ENCODE measurements at regions not wholly inside any gene's neighbourhood (a gene's known extent, or its start where the extent isn't known, plus 50 kb on each side); places are given as distances from the start of the nearest gene placed in this dataset.

- H3K4me1 ChIP-seq: peaks cover 6 to 19% (median 16%) of the 10 kb centered on the region in 4 donors
- H3K9me3 ChIP-seq: no peaks in the 10 kb centered on the region
- H3K36me3 ChIP-seq: no peaks in the 10 kb centered on the region
- no peak overlapping the region for H3K4me3 ChIP-seq
- 82% methylated on average over 18 of the region's 19 CpGs; no CpG with 5 or more reads in 1 of the 2 donors for WGBS, 2 donors (ENCODE audit: low coverage in 1 of 2)
- in situ Hi-C loops (cut with MboI; ENCODE audit: low pct_ligation_motif_present in 1 of 4, low pct_unique_long_range_greater_than_20kb in 1 of 4, low sequenced_read_pairs in 3 of 4): no loop called here
- no peaks in the 10 kb centered on the region for H3K27me3 ChIP-seq
- DNase-seq: no peak
- TF ChIP-seq POLR2A (IDR thresholded peaks at IDR 0.05) (no peak), POLR2AphosphoS5 (IDR thresholded peaks at IDR 0.05) (no peak), CTCF (IDR thresholded peaks at IDR 0.05) (no peak), EP300 (IDR thresholded peaks at IDR 0.05; ENCODE audit: low read depth) (no peak)
- intact Hi-C loops (cut with DNase I; ENCODE audit: low total_unique reads): no loop called here
- H3K27ac ChIP-seq: no peak overlapping the region
Observed at GRCh38 chr2:8587251-8587791, 94.5 kb upstream of the ID2 start.

DNA sequence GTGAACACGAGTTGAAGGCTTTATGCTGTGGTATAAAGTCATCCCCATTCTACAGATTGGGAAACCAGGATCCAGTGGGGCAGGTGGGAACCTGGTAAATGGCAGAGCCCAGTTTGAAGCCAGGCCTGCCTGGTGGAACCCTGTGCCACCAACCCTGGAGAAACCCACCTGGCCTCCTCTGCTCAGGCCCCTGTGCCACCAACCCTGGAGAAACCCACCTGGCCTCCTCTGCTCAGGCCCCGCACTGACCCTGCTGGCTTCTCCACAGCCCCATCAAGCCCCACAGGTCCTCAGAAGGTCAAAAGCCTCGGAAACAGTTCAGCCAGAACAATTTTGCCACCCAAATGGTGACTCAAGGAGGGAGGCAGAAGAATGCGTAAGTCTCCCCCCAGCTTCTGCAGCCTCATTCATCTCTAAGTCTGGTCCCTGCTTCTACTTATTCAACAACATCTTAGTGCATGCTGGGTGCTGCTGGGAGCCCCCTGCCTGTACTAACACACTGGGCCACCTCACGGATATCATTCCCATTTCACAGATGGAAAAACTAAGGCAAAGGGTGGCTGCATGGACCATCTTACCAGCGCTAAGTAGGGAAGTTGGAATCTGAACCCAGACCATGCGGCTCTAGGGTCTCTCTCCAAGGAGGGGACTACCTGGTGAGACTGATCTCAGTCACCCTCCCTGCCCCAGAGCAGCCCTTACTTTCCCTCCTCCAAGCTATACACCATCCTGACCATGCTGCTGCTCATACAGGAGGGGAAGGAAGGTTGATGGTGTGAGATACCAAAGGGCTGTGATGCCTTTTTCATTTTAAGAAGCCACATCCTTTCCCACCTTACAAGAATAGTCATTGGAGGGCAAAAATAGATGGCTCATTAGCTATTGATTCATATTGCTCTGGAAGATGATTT lies 93.7 kb upstream of the ID2 start:
- no peaks in the 10 kb centered on the region for H3K27me3 ChIP-seq
- 60 to 94% methylated on average over 1 to 7 of the region's 7 CpGs for WGBS, 2 donors (ENCODE audit: low coverage in 1 of 2)
- H3K36me3 ChIP-seq: no peaks in the 10 kb centered on the region
- H3K9me3 ChIP-seq: no peaks in the 10 kb centered on the region
- peaks cover 3 to 12% (median 10%) of the 10 kb centered on the region in 4 donors for H3K4me1 ChIP-seq
- TF ChIP-seq POLR2AphosphoS5 (IDR thresholded peaks at IDR 0.05) (no peak), EP300 (IDR thresholded peaks at IDR 0.05; ENCODE audit: low read depth) (no peak), POLR2A (IDR thresholded peaks at IDR 0.05) (no peak), CTCF (IDR thresholded peaks at IDR 0.05) (no peak)
- no peak overlapping the region for H3K27ac ChIP-seq
- in situ Hi-C loops (cut with MboI; ENCODE audit: low pct_ligation_motif_present in 1 of 4, low pct_unique_long_range_greater_than_20kb in 1 of 4, low sequenced_read_pairs in 3 of 4) (no loop called here), intact Hi-C loops (cut with DNase I; ENCODE audit: low total_unique reads) (no loop called here)
- no peak overlapping the region for H3K4me3 ChIP-seq
- DNase-seq: no peak

DNA sequence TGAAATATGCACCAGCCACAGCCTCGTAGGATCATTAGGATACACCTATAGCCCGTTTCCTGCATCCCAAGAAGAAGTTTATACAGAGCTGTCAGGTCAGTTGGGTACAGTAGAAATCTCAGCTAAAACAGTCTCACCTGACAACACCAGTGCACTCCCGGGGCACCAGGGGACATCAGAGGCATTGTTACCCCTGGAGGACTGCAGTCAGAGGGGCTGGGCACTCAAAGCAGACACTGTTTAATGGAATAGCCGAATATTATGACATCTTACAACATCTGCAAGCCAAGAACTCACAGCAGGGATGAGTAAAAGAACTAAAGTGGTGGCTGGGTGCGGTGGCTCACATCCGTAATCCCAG lies 93.0 kb upstream of the ID2 start:
- in situ Hi-C loops (cut with MboI; ENCODE audit: low pct_ligation_motif_present in 1 of 4, low pct_unique_long_range_greater_than_20kb in 1 of 4, low sequenced_read_pairs in 3 of 4): no loop called here
- WGBS, 2 donors (ENCODE audit: low coverage in 1 of 2): 74 to 84% methylated on average over 3 to 6 of the region's 6 CpGs

More for the DNA sequence above, 93.0 kb upstream of the ID2 start:
- TF ChIP-seq CTCF (IDR thresholded peaks at IDR 0.05) (no peak), POLR2AphosphoS5 (IDR thresholded peaks at IDR 0.05) (no peak), EP300 (IDR thresholded peaks at IDR 0.05; ENCODE audit: low read depth) (no peak), POLR2A (IDR thresholded peaks at IDR 0.05) (no peak)
- H3K9me3 ChIP-seq: no peaks in the 10 kb centered on the region
- DNase-seq: no peak
- no peak overlapping the region for H3K27ac ChIP-seq
- H3K4me3 ChIP-seq: no peak overlapping the region
- H3K36me3 ChIP-seq: no peaks in the 10 kb centered on the region
- intact Hi-C loops (cut with DNase I; ENCODE audit: low total_unique reads): no loop called here
- H3K27me3 ChIP-seq: no peaks in the 10 kb centered on the region
- H3K4me1 ChIP-seq: peaks cover 0 to 8% (median 6%) of the 10 kb centered on the region in 4 donors
